ENCODE measurements at regions not wholly inside any gene's neighbourhood (a gene's known extent, or its start where the extent isn't known, plus 50 kb on each side); places are given as distances from the start of the nearest gene placed in this dataset.

DNA sequence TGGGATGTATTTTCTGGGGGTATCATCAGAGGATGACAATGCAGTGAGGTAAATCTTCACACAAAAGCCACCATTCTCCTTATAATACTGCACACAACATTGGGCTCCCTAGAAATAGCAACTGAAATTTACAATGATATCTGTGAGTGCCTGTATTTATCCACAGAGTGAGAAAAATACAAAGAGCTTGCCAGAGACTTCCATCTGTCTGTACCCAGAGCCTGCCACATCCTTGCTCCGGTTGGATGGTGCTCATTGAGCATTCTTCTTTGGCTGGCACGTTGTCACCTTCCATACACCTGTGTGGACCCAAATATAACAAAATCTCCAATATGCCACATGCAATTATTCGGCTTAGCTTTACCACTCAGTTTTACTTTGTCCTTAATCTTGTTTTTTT lies 189.5 kb upstream of the UFM1 start:
- TF ChIP-seq EP300 (conservative IDR thresholded peaks at IDR 0.05; ENCODE audit: poor library complexity, severe bottlenecking) (no peak), SMC3 (conservative IDR thresholded peaks at IDR 0.05; ENCODE audit: poor library complexity) (no peak), TAF1 (IDR thresholded peaks at IDR 0.05; ENCODE audit: low read depth) (no peak), POLR2AphosphoS5 (IDR thresholded peaks at IDR 0.05) (no peak), EZH2 (IDR thresholded peaks at IDR 0.05; ENCODE audit: borderline replicate concordance, insufficient read depth, low read length, poor library complexity, severe bottlenecking) (no peak), RAD21 (conservative IDR thresholded peaks at IDR 0.05) (no peak), CTCF (IDR thresholded peaks at IDR 0.05; ENCODE audit: poor library complexity, severe bottlenecking) (no peak), MXI1 (conservative IDR thresholded peaks at IDR 0.05; ENCODE audit: poor library complexity, severe bottlenecking) (no peak)
- TF ChIP-seq, protein P1, sequence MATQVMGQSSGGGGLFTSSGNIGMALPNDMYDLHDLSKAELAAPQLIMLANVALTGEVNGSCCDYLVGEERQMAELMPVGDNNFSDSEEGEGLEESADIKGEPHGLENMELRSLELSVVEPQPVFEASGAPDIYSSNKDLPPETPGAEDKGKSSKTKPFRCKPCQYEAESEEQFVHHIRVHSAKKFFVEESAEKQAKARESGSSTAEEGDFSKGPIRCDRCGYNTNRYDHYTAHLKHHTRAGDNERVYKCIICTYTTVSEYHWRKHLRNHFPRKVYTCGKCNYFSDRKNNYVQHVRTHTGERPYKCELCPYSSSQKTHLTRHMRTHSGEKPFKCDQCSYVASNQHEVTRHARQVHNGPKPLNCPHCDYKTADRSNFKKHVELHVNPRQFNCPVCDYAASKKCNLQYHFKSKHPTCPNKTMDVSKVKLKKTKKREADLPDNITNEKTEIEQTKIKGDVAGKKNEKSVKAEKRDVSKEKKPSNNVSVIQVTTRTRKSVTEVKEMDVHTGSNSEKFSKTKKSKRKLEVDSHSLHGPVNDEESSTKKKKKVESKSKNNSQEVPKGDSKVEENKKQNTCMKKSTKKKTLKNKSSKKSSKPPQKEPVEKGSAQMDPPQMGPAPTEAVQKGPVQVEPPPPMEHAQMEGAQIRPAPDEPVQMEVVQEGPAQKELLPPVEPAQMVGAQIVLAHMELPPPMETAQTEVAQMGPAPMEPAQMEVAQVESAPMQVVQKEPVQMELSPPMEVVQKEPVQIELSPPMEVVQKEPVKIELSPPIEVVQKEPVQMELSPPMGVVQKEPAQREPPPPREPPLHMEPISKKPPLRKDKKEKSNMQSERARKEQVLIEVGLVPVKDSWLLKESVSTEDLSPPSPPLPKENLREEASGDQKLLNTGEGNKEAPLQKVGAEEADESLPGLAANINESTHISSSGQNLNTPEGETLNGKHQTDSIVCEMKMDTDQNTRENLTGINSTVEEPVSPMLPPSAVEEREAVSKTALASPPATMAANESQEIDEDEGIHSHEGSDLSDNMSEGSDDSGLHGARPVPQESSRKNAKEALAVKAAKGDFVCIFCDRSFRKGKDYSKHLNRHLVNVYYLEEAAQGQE (IDR thresholded peaks at IDR 0.05; ENCODE audit: borderline replicate concordance): no peak
- Histone ChIP-seq H2AFZ (ENCODE audit: low read depth, low read length) (no peak overlapping the region), H3K9ac (ENCODE audit: low read length) (no peak overlapping the region), H3K9me2 (ENCODE audit: insufficient read depth, low read length) (no peaks in the 10 kb centered on the region), H3K9me3 (ENCODE audit: low read length) (no peaks in the 10 kb centered on the region), H3F3A (ENCODE audit: insufficient read depth, low read length, poor library complexity, severe bottlenecking) (no peaks in the 10 kb centered on the region), H3K4me2 (ENCODE audit: low read length) (no peak overlapping the region), H3K79me2 (replicated peaks; ENCODE audit: insufficient read depth, low read length) (no peaks in the 10 kb centered on the region), H3K27me3 (ENCODE audit: insufficient read depth, low read depth, low read length) (no peaks in the 10 kb centered on the region), H3K4me3 (ENCODE audit: low read length) (no peak overlapping the region), H4K20me1 (ENCODE audit: insufficient read depth) (no peaks in the 10 kb centered on the region), H3K27ac (ENCODE audit: low read length) (no peak overlapping the region), H3K36me3 (ENCODE audit: insufficient read depth, low read length) (no peaks in the 10 kb centered on the region)

DNA sequence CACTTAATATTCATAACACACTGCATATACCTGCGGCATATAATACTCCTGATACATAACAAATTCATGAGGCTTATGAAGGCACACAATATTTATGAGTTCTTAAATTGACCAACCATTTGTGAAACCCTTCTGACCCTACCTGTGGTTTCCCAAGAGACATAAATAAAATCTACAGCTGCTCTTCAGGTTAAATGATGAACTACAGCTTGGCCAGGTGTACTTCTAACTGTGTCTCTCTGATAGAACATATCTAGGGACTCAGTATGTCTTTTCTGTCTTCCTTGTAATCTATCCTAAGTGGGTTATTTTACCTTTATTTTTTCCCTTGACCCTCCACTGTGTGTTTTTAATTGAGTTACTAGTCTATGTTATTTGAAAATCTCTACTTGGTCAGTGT lies 189.9 kb upstream of the UFM1 start:
- no peaks in the 10 kb centered on the region for H3F3A ChIP-seq (ENCODE audit: insufficient read depth, low read length, poor library complexity, severe bottlenecking)
- H3K27ac ChIP-seq (ENCODE audit: low read length): no peak overlapping the region
- no peaks in the 10 kb centered on the region for H3K79me2 ChIP-seq (replicated peaks; ENCODE audit: insufficient read depth, low read length)
- no peak overlapping the region for H2AFZ ChIP-seq (ENCODE audit: low read depth, low read length)
- H3K36me3 ChIP-seq (ENCODE audit: insufficient read depth, low read length): no peaks in the 10 kb centered on the region
- no peaks in the 10 kb centered on the region for H3K9me3 ChIP-seq (ENCODE audit: low read length)
- TF ChIP-seq RAD21 (conservative IDR thresholded peaks at IDR 0.05) (no peak), CTCF (IDR thresholded peaks at IDR 0.05; ENCODE audit: poor library complexity, severe bottlenecking) (no peak), TAF1 (IDR thresholded peaks at IDR 0.05; ENCODE audit: low read depth) (no peak), MXI1 (conservative IDR thresholded peaks at IDR 0.05; ENCODE audit: poor library complexity, severe bottlenecking) (no peak), SMC3 (conservative IDR thresholded peaks at IDR 0.05; ENCODE audit: poor library complexity) (no peak), EP300 (conservative IDR thresholded peaks at IDR 0.05; ENCODE audit: poor library complexity, severe bottlenecking) (no peak), EZH2 (IDR thresholded peaks at IDR 0.05; ENCODE audit: borderline replicate concordance, insufficient read depth, low read length, poor library complexity, severe bottlenecking) (no peak), POLR2AphosphoS5 (IDR thresholded peaks at IDR 0.05) (no peak)
- TF ChIP-seq, protein P1 (IDR thresholded peaks at IDR 0.05; ENCODE audit: borderline replicate concordance): no peak
- no peaks in the 10 kb centered on the region for H3K9me2 ChIP-seq (ENCODE audit: insufficient read depth, low read length)
- no peaks in the 10 kb centered on the region for H3K27me3 ChIP-seq (ENCODE audit: insufficient read depth, low read depth, low read length)
- no peak overlapping the region for H3K4me2 ChIP-seq (ENCODE audit: low read length)
- H4K20me1 ChIP-seq (ENCODE audit: insufficient read depth): no peaks in the 10 kb centered on the region
- H3K4me3 ChIP-seq (ENCODE audit: low read length): no peak overlapping the region
- H3K9ac ChIP-seq (ENCODE audit: low read length): no peak overlapping the region
